Esophagus squamous epithelium (tissue), 5 donors: ENCODE measurements at regions not wholly inside any gene's neighbourhood (a gene's known extent, or its start where the extent isn't known, plus 50 kb on each side); places are given as distances from the start of the nearest gene placed in this dataset.

Experiments
- DNase-seq: peaks from one replicate; lab custom pipeline; 2025; lab: John Stamatoyannopoulos, UW
- H3K27ac ChIP-seq, 4 donors: fragments of 200-600 bp; sonication (generic); one replicate each; pipeline ENCODE4 v1.5.1; 2016 to 2019; ENCODE audit warnings: mild to moderate bottlenecking in 1 of 4
- H3K27me3 ChIP-seq, 4 donors: fragments of 200-600 bp; sonication (generic); 1 replicate in 3 of 4; 2 replicates in 1 of 4; pipeline versions ENCODE4 v1.5.1 to v1.6.0; 2017 to 2021; ENCODE audit warnings: antibody characterized with exemption in 1 of 4
- H3K36me3 ChIP-seq, 3 donors: fragments of 200-600 bp; sonication (generic); one replicate each; pipeline ENCODE4 v1.5.1; 2016 to 2019
- H3K4me1 ChIP-seq, 3 donors: fragments of 200-600 bp; sonication (generic); one replicate each; pipeline ENCODE4 v1.5.1; 2017 to 2019
- H3K4me3 ChIP-seq, 4 donors: fragments of 200-600 bp; sonication (generic); 1 replicate in 3 of 4; 2 replicates in 1 of 4; pipeline ENCODE4 v1.5.1; 2016 to 2019; ENCODE audit warnings: mild to moderate bottlenecking in 2 of 4, moderate library complexity in 1 of 4
- H3K9me3 ChIP-seq, 3 donors: fragments of 200-600 bp; sonication (generic); one replicate each; pipeline ENCODE4 v1.5.1; 2016 to 2019
- CTCF ChIP-seq, 6 experiments: fragments of 450-650 bp in 4 of 6; fragments of 200-600 bp in 2 of 6; sonication (generic) in 2 of 6; IDR thresholded peaks; one replicate each; pipeline ENCODE4 v1.5.1; 2016 to 2019; ENCODE audit warnings: antibody characterized with exemption in 6 of 6, mild to moderate bottlenecking in 4 of 6, moderate library complexity in 4 of 6
- POLR2A ChIP-seq, 4 donors: fragments of 450-650 bp; IDR thresholded peaks; one replicate each; pipeline ENCODE4 v1.6.1; 2017; ENCODE audit warnings: antibody characterized with exemption in 4 of 4, mild to moderate bottlenecking in 4 of 4, moderate library complexity in 3 of 4
- WGBS, 2 donors: methylation state at CpG; one replicate each; pipeline ENCODE4 v1.1.5; 2018; 5-methylcytosine and 5-hydroxymethylcytosine counted together
- intact Hi-C: fragments of 100-400 bp; cut with DNase I; formaldehyde crosslinking; loops from one replicate; pipeline ENCODE4 v1.15.0; 2022
- donor health status: DM: yes; HTN: yes; CAD: no.

- TF ChIP-seq CTCF (IDR thresholded peaks at IDR 0.05), result no peak
- no peak for TF ChIP-seq POLR2A (IDR thresholded peaks at IDR 0.05)
- no peak overlapping the region for H3K27ac ChIP-seq
- H3K36me3 ChIP-seq, result no peaks in the 10 kb centered on the region
- H3K4me3 ChIP-seq, result no peak overlapping the region
- H3K4me1 ChIP-seq, result no peaks in the 10 kb centered on the region
- intact Hi-C loops, result no loop called here
- DNase-seq, result no peak
- no peaks in the 10 kb centered on the region for H3K27me3 ChIP-seq
- 24 to 34% methylated on average over 2 of the region's 2 CpGs for whole genome bisulfite sequencing, 2 donors
- no peaks in the 10 kb centered on the region for H3K9me3 ChIP-seq
These were observed 217.8 kb upstream of the SEMA3A start for GRCh38 chr7:84412161-84412969.

DNA sequence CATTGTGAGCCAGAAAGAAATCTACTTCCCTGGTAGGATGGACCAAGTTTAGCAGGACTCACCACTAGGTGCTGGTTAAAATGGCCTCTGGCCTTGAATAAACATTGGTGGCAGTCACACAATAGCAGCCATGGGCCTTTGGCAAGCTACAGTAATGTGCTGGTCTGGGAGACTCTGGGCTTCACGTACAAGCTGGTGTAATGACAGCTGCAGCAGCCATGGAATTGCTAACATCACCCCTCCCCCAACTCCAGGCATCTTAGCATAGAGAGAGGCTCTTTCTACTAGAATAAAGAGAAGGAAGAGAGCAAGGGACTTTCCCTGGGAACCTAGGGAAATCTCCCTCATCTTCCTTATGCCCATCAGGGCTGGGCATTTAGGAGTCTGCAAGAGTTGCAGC is 205.1 kb upstream of the SEMA3A start:
- no peak for DNase-seq
- H3K36me3 ChIP-seq, result no peaks in the 10 kb centered on the region
- no peaks in the 10 kb centered on the region for H3K9me3 ChIP-seq
- no peak overlapping the region for H3K4me3 ChIP-seq
- 45 to 80% methylated on average over 1 of the region's 1 CpG for WGBS, 2 donors
- no peak overlapping the region for H3K27ac ChIP-seq
- H3K27me3 ChIP-seq, result no peaks in the 10 kb centered on the region
- intact Hi-C loops, result no loop called here
- TF ChIP-seq CTCF (IDR thresholded peaks at IDR 0.05) (no peak), POLR2A (IDR thresholded peaks at IDR 0.05) (no peak)
- no peaks in the 10 kb centered on the region for H3K4me1 ChIP-seq

- Histone ChIP-seq H3K9me3 (no peaks in the 10 kb centered on the region), H3K36me3 (no peaks in the 10 kb centered on the region), H3K4me3 (no peak overlapping the region), H3K27ac (no peak overlapping the region), H3K4me1 (no peaks in the 10 kb centered on the region), H3K27me3 (no peaks in the 10 kb centered on the region)
- DNase-seq, result no peak
- no peak for TF ChIP-seq CTCF (IDR thresholded peaks at IDR 0.05)
- no peak for TF ChIP-seq POLR2A (IDR thresholded peaks at IDR 0.05)
- intact Hi-C loops, result no loop called here
These were observed 199.6 kb upstream of the SEMA3A start for GRCh38 chr7:84394219-84394618.

DNA sequence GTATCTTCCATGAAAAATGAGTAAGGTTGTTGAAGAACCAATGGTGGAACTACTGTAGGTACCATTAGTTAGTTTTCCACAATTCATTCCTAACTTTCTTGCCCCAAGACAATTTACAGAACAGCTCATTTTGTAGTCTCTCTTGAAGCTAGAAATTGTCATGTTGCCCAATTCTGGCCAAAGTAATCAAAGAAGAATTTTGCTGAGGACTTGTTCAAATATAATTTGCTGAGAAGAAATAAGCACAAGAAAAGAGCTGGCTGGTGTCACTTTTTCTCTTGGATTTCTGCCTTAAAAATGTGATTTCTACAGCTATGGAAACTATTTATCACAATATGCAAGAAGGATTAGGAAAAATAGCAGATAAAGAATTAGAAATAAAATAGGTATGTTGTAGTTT is 199.2 kb upstream of the SEMA3A start:
- no peaks in the 10 kb centered on the region for H3K4me1 ChIP-seq
- no peak overlapping the region for H3K27ac ChIP-seq
- no peak for DNase-seq
- TF ChIP-seq CTCF (IDR thresholded peaks at IDR 0.05) (no peak), POLR2A (IDR thresholded peaks at IDR 0.05) (no peak)
- no peak overlapping the region for H3K4me3 ChIP-seq
- intact Hi-C loops, result no loop called here
- no peaks in the 10 kb centered on the region for H3K36me3 ChIP-seq
- H3K9me3 ChIP-seq, result no peaks in the 10 kb centered on the region
- H3K27me3 ChIP-seq, result no peaks in the 10 kb centered on the region

DNA sequence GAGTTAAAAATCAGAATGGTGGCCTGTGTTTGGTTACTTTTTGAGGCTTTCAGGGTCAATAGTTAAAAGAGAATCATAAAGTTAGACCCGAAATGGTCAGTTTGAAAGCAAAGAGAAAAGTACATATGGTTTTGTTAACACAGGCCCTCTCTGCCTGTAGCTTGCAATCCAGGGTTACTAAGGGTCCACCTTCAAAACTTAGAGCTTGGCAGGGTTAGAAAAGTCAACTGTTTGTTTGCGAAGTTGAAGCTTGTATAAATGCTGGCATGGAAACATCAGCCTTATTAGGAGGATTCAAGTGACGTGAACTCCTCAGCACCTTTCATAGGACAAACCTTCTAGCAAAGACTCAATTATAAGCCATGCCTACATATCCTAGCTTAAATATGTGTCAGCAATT is 196.3 kb upstream of the SEMA3A start:
- Histone ChIP-seq H3K27ac (no peak overlapping the region), H3K9me3 (no peaks in the 10 kb centered on the region), H3K27me3 (no peaks in the 10 kb centered on the region), H3K4me3 (no peak overlapping the region), H3K36me3 (no peaks in the 10 kb centered on the region), H3K4me1 (no peaks in the 10 kb centered on the region)
- 71 to 82% methylated on average over 3 of the region's 3 CpGs for WGBS, 2 donors
- intact Hi-C loops, result no loop called here
- DNase-seq, result no peak
- no peak for TF ChIP-seq POLR2A (IDR thresholded peaks at IDR 0.05)
- TF ChIP-seq CTCF (IDR thresholded peaks at IDR 0.05), result no peak
